A673 (cell line): ENCODE measurements at regions not wholly inside any gene's neighbourhood (a gene's known extent, or its start where the extent isn't known, plus 50 kb on each side); places are given as distances from the start of the nearest gene placed in this dataset.

Experiments used
- BruUV-seq: library from RNA; stranded (reverse); fragments of 400-500 nt; replicated peaks from 2 replicates; lab custom pipeline; 2021; lab: Mats Ljungman, UMichigan
- CTCF ChIA-PET: fragments of 300-600 bp; sonication (Branson Sonifier 250); formaldehyde crosslinking; loops from one replicate; lab custom pipeline; 2022; ENCODE audit warnings: antibody characterized with exemption; lab: Charles Lee
- POLR2A ChIA-PET: fragments of 300-600 bp; sonication (Branson Sonifier 250); formaldehyde crosslinking; loops from one replicate; lab custom pipeline; 2022; ENCODE audit warnings: antibody characterized with exemption; ENCODE audit not compliant: low non-redundant PET; lab: Charles Lee
- DNase-seq: peaks from one replicate; pipeline ENCODE4 v3.0.0-alpha.2; 2015; ENCODE audit warnings: low spot score
- H3K27ac ChIP-seq: fragments of 200-600 bp; sonication (generic); 2 replicates; pipeline ENCODE4 v1.5.1; 2016; ENCODE audit warnings: mixed run types, low read depth, mild to moderate bottlenecking, mixed read lengths, antibody characterized with exemption, low read length; ENCODE audit not compliant: poor library complexity, severe bottlenecking
- H3K27me3 ChIP-seq: fragments of 200-600 bp; sonication (generic); replicated peaks from 2 replicates; pipeline ENCODE4 v1.6.1; 2017; ENCODE audit warnings: mixed run types, low read depth, mild to moderate bottlenecking, mixed read lengths, antibody characterized with exemption, low read length; ENCODE audit not compliant: insufficient read depth, poor library complexity
- H3K36me3 ChIP-seq: fragments of 200-600 bp; sonication (generic); 2 replicates; pipeline ENCODE4 v1.6.1; 2016; ENCODE audit warnings: mixed run types, mild to moderate bottlenecking, mixed read lengths, antibody characterized with exemption, low read length; ENCODE audit not compliant: insufficient read depth, poor library complexity, severe bottlenecking
- H3K4me1 ChIP-seq: fragments of 200-600 bp; sonication (generic); 2 replicates; pipeline ENCODE4 v1.6.1; 2017; ENCODE audit warnings: mixed run types, mild to moderate bottlenecking, mixed read lengths, antibody characterized with exemption, low read length; ENCODE audit not compliant: insufficient read depth, poor library complexity, severe bottlenecking
- H3K4me3 ChIP-seq: fragments of 200-600 bp; sonication (generic); 2 replicates; pipeline ENCODE4 v1.5.1; 2016; ENCODE audit warnings: low read depth, mixed run types, mild to moderate bottlenecking, mixed read lengths, low read length; ENCODE audit not compliant: poor library complexity, severe bottlenecking
- H3K9me3 ChIP-seq: fragments of 200-600 bp; sonication (generic); 2 replicates; pipeline ENCODE4 v1.6.1; 2016; ENCODE audit warnings: mixed run types, low read depth, mild to moderate bottlenecking, mixed read lengths, antibody characterized with exemption, low read length; ENCODE audit not compliant: poor library complexity, severe bottlenecking
- CTCF ChIP-seq: fragments of 300-800, 200-600 bp; sonication (generic); conservative IDR thresholded peaks from 2 replicates; pipeline ENCODE4 v1.5.1; 2017; ENCODE audit warnings: low read depth, mild to moderate bottlenecking, antibody characterized with exemption, low read length, moderate library complexity, mixed read lengths
- EZH2 ChIP-seq: fragments of 200-600 bp; sonication (generic); IDR thresholded peaks from 2 replicates; pipeline ENCODE4 v1.6.1; 2017; ENCODE audit warnings: borderline replicate concordance, low read depth, mild to moderate bottlenecking, mixed read lengths, antibody characterized with exemption, low read length; ENCODE audit not compliant: poor library complexity, severe bottlenecking
- intact Hi-C: fragments of 100-400 bp; cut with micrococcal nuclease; formaldehyde crosslinking; loops from one replicate; pipeline ENCODE4 v1.10.0; 2022; ENCODE audit not compliant: unreplicated experiment

GRCh38 chr20:59411589-59411988 lies 111.2 kb downstream of the EDN3 start:
- no peak overlapping the region for H3K27ac ChIP-seq
- DNase-seq = no peak
- no peaks in the 10 kb centered on the region for H3K4me1 ChIP-seq
- no peaks in the 10 kb centered on the region for H3K36me3 ChIP-seq
- BruUV-seq = no TSS peak
- H3K9me3 ChIP-seq = no peaks in the 10 kb centered on the region
- intact Hi-C loops = no loop called here
- TF ChIP-seq CTCF (no peak), EZH2 (no peak)
- ChIA-PET POLR2A (no interaction called here), CTCF (no interaction called here)
- H3K27me3 ChIP-seq = peaks cover 19% of the 10 kb centered on the region
- no peak overlapping the region for H3K4me3 ChIP-seq

GRCh38 chr20:59412181-59412580 lies 111.8 kb downstream of the EDN3 start:
- H3K9me3 ChIP-seq = no peaks in the 10 kb centered on the region
- TF ChIP-seq CTCF (no peak), EZH2 (no peak)
- POLR2A ChIA-PET = no interaction called here

GRCh38 chr20:59412875-59413284 lies 112.5 kb downstream of the EDN3 start:
- DNase-seq = no peak
- Histone ChIP-seq H3K27ac (no peak overlapping the region), H3K9me3 (no peaks in the 10 kb centered on the region), H3K27me3 (peaks cover 7% of the 10 kb centered on the region), H3K4me3 (no peak overlapping the region), H3K4me1 (no peaks in the 10 kb centered on the region), H3K36me3 (no peaks in the 10 kb centered on the region)
- CTCF ChIA-PET = interaction anchor here (0.5 kb wide), 1 partner anchor 21 kb away, joined by 12 read pairs; no protein-coding TSS in a partner anchor
- intact Hi-C loops = no loop called here
- TF ChIP-seq CTCF (no peak), EZH2 (no peak)
- no TSS peak for BruUV-seq
- POLR2A ChIA-PET = no interaction called here

More at GRCh38 chr20:59412181-59412580, 111.8 kb downstream of the EDN3 start:
- Histone ChIP-seq H3K27me3 (peaks cover 14% of the 10 kb centered on the region), H3K36me3 (no peaks in the 10 kb centered on the region), H3K27ac (no peak overlapping the region), H3K4me3 (no peak overlapping the region), H3K4me1 (no peaks in the 10 kb centered on the region)
- CTCF ChIA-PET = no interaction called here
- intact Hi-C loops = no loop called here
- DNase-seq = no peak
- no TSS peak for BruUV-seq
